ENCODE measurements at regions not wholly inside any gene's neighbourhood (a gene's known extent, or its start where the extent isn't known, plus 50 kb on each side); places are given as distances from the start of the nearest gene placed in this dataset. TPM values are rescaled to one million over a fixed set of nuclear protein-coding genes. Genes with fewer than 3 reads are reported as not detected.

Small RNA genes in the stretch of these regions (small RNA-seq; reads per million reads assigned to genes)
- gene MTCO1P45 (not detected), gene RNU6-1001P (not detected), gene RNU6-546P (not detected)

All from K562 (cell line).